Thoracic aorta (tissue), 2 donors: ENCODE measurements at regions not wholly inside any gene's neighbourhood (a gene's known extent, or its start where the extent isn't known, plus 50 kb on each side); places are given as distances from the start of the nearest gene placed in this dataset.

ENCODE experiments used
- ATAC-seq: fragments of 150-250 bp; one replicate; pipeline ENCODE4 v1.8.0; 2017; ENCODE audit warnings: low read depth; ENCODE audit not compliant: insufficient number of reproducible peaks, low FRiP score
- DNase-seq: peaks from one replicate; pipeline ENCODE4 v3.0.0-alpha.2; 2020; ENCODE audit warnings: low spot score
- H3K27ac ChIP-seq, 2 donors: fragments of 200-600 bp; sonication (generic); 1 replicate in 1 of 2; 2 replicates in 1 of 2; pipeline ENCODE4 v1.5.1; 2016; ENCODE audit warnings: mild to moderate bottlenecking in 2 of 2, moderate library complexity in 2 of 2
- H3K27me3 ChIP-seq: fragments of 200-600 bp; sonication (generic); replicated peaks from 2 replicates; pipeline ENCODE4 v1.6.0; 2016; ENCODE audit warnings: mild to moderate bottlenecking; ENCODE audit not compliant: insufficient read depth
- H3K36me3 ChIP-seq: fragments of 200-600 bp; sonication (generic); one replicate; pipeline ENCODE4 v1.5.1; 2016
- H3K4me1 ChIP-seq, 2 donors: fragments of 200-600 bp; sonication (generic); 1 replicate in 1 of 2; 2 replicates in 1 of 2; pipeline versions ENCODE4 v1.5.1 to v1.6.0; 2016; ENCODE audit warnings: low read depth in 2 of 2, mild to moderate bottlenecking in 1 of 2; ENCODE audit not compliant: control insufficient read depth in 1 of 2
- H3K4me3 ChIP-seq: fragments of 200-600 bp; sonication (generic); 2 replicates; pipeline ENCODE4 v1.5.1; 2016; ENCODE audit warnings: mild to moderate bottlenecking
- H3K9me3 ChIP-seq: fragments of 200-600 bp; sonication (generic); 2 replicates; pipeline ENCODE4 v1.5.1; 2016
- TF ChIP-seq, protein P1 (sequence below): fragments of 200-600 bp; sonication (generic); IDR thresholded peaks from one replicate; pipeline ENCODE4 v1.5.1; 2019; ENCODE audit warnings: antibody characterized with exemption

DNA sequence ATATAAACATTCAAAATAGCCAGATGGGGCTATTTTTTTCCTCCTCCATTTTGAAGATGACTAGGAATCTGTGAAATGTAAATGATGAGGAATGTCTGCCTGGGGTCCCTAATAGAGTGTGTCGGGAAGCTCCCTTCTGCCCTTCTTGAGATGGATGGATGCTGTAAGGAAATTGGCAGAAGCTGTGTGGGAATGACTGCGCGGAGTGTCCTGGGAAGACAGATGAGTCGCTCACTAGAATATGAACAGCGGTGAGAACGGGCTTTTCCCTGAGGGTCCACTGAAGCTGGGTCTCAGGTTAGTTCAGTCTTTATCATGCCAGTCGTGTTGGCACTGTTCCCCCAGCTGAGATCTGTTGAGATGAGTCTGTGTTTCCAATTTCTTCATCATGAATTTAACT lies 75.1 kb upstream of the PLPP4 start:
- Histone ChIP-seq H3K36me3 (no peaks in the 10 kb centered on the region), H3K9me3 (no peaks in the 10 kb centered on the region), H3K27me3 (no peaks in the 10 kb centered on the region), H3K27ac (no peak overlapping the region), H3K4me3 (no peak overlapping the region), H3K4me1 (no peaks in the 10 kb centered on the region)
- TF ChIP-seq, protein P1, sequence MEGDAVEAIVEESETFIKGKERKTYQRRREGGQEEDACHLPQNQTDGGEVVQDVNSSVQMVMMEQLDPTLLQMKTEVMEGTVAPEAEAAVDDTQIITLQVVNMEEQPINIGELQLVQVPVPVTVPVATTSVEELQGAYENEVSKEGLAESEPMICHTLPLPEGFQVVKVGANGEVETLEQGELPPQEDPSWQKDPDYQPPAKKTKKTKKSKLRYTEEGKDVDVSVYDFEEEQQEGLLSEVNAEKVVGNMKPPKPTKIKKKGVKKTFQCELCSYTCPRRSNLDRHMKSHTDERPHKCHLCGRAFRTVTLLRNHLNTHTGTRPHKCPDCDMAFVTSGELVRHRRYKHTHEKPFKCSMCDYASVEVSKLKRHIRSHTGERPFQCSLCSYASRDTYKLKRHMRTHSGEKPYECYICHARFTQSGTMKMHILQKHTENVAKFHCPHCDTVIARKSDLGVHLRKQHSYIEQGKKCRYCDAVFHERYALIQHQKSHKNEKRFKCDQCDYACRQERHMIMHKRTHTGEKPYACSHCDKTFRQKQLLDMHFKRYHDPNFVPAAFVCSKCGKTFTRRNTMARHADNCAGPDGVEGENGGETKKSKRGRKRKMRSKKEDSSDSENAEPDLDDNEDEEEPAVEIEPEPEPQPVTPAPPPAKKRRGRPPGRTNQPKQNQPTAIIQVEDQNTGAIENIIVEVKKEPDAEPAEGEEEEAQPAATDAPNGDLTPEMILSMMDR = no peak
- DNase-seq (no peak), ATAC-seq (no peak)

- ATAC-seq (no peak), DNase-seq (no peak)
- Histone ChIP-seq H3K4me1 (no peaks in the 10 kb centered on the region), H3K4me3 (no peak overlapping the region), H3K27ac (no peak overlapping the region), H3K27me3 (no peaks in the 10 kb centered on the region), H3K36me3 (no peaks in the 10 kb centered on the region), H3K9me3 (no peaks in the 10 kb centered on the region)
- TF ChIP-seq, protein P1 = no peak
Measured at GRCh38 chr10:120382360-120382759, 74.7 kb upstream of the PLPP4 start.

- no peak for DNase-seq
- Histone ChIP-seq H3K4me3 (no peak overlapping the region), H3K27ac (no peak overlapping the region), H3K9me3 (no peaks in the 10 kb centered on the region), H3K27me3 (no peaks in the 10 kb centered on the region), H3K4me1 (no peaks in the 10 kb centered on the region), H3K36me3 (no peaks in the 10 kb centered on the region)
- ATAC-seq = no peak
- TF ChIP-seq, protein P1 = no peak
Measured at GRCh38 chr10:120385992-120386391, 71.0 kb upstream of the PLPP4 start.

DNA sequence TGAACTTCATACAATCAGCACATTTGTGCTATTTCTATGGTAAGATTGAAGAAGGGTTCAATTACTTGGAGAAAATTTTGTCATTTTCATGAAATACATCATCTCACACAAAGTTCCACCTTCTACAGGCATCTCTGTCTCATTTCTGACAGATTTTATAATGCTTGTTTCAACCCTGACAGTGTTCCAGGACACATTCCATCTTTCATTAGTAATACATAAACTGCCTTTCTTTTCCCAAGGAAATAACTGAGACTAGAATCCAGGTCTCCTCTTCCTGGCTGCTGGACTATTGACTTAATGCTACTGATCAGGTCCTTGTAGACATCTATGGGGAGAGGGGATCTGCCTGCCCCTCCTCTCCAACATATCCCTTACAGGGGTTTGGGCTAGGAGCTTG lies 70.1 kb upstream of the PLPP4 start:
- Histone ChIP-seq H3K4me3 (no peak overlapping the region), H3K36me3 (no peaks in the 10 kb centered on the region), H3K27me3 (no peaks in the 10 kb centered on the region), H3K9me3 (no peaks in the 10 kb centered on the region), H3K27ac (no peak overlapping the region), H3K4me1 (no peaks in the 10 kb centered on the region)
- TF ChIP-seq, protein P1 = no peak
- ATAC-seq (no peak), DNase-seq (no peak)

- no peak overlapping the region for H3K4me3 ChIP-seq
- H3K36me3 ChIP-seq = no peaks in the 10 kb centered on the region
- TF ChIP-seq, protein P1 = no peak
- ATAC-seq = no peak
- no peak for DNase-seq
- no peaks in the 10 kb centered on the region for H3K4me1 ChIP-seq
- H3K9me3 ChIP-seq = no peaks in the 10 kb centered on the region
- no peak overlapping the region for H3K27ac ChIP-seq
- no peaks in the 10 kb centered on the region for H3K27me3 ChIP-seq
Measured at GRCh38 chr10:120387326-120387725, 69.7 kb upstream of the PLPP4 start.
